CD1c-positive myeloid dendritic cell (primary cell): ENCODE measurements at regions not wholly inside any gene's neighbourhood (a gene's known extent, or its start where the extent isn't known, plus 50 kb on each side); places are given as distances from the start of the nearest gene placed in this dataset.

Experiments used
- DNase-seq: peaks from one replicate; pipeline ENCODE4 v3.0.0-alpha.2; 2016; ENCODE audit errors: extremely low spot score

GRCh38 chr3:177981576-177981975 is 554.7 kb upstream of the KCNMB2 start:
- no peak for DNase-seq

- no peak for DNase-seq
Measured at GRCh38 chr3:177982034-177982433, 554.2 kb upstream of the KCNMB2 start.

GRCh38 chr3:177983320-177983719 is 552.9 kb upstream of the KCNMB2 start:
- DNase-seq, result no peak

GRCh38 chr3:177992993-177993970 is 543.0 kb upstream of the KCNMB2 start:
- DNase-seq, result no peak

- peak; percentile 45 for DNase-seq
Measured at GRCh38 chr3:177994976-177995375, 541.3 kb upstream of the KCNMB2 start.

GRCh38 chr3:177995381-177996085 is 540.7 kb upstream of the KCNMB2 start:
- DNase-seq, result no peak

- peak; percentile 79 for DNase-seq
Measured at GRCh38 chr3:178001670-178002101, 534.5 kb upstream of the KCNMB2 start.

GRCh38 chr3:178002113-178002512 is 534.1 kb upstream of the KCNMB2 start:
- no peak for DNase-seq

GRCh38 chr3:178003756-178004155 is 532.5 kb upstream of the KCNMB2 start:
- DNase-seq, result peak; percentile 59

GRCh38 chr3:178005961-178006360 is 530.3 kb upstream of the KCNMB2 start:
- DNase-seq, result no peak

- DNase-seq, result peak; percentile 51
Measured at GRCh38 chr3:178010306-178010705, 525.9 kb upstream of the KCNMB2 start.

GRCh38 chr3:178019645-178020044 is 516.6 kb upstream of the KCNMB2 start:
- DNase-seq, result no peak

- no peak for DNase-seq
Measured at GRCh38 chr3:178022599-178022998, 513.6 kb upstream of the KCNMB2 start.

GRCh38 chr3:178028933-178029332 is 507.3 kb upstream of the KCNMB2 start:
- no peak for DNase-seq

GRCh38 chr3:178036451-178037144 is 499.6 kb upstream of the KCNMB2 start:
- no peak for DNase-seq

GRCh38 chr3:178041931-178042330 is 494.3 kb upstream of the KCNMB2 start:
- DNase-seq, result no peak

- no peak for DNase-seq
Measured at GRCh38 chr3:178042376-178042775, 493.9 kb upstream of the KCNMB2 start.

GRCh38 chr3:178043084-178043483 is 493.2 kb upstream of the KCNMB2 start:
- DNase-seq, result no peak

GRCh38 chr3:178044320-178044719 is 491.9 kb upstream of the KCNMB2 start:
- DNase-seq, result no peak

GRCh38 chr3:178047496-178047895 is 488.7 kb upstream of the KCNMB2 start:
- no peak for DNase-seq

- no peak for DNase-seq
Measured at GRCh38 chr3:178048768-178049167, 487.5 kb upstream of the KCNMB2 start.

- DNase-seq, result no peak
Measured at GRCh38 chr3:178054471-178054870, 481.8 kb upstream of the KCNMB2 start.
